Peyer's patch (tissue), 4 donors: ENCODE measurements at regions not wholly inside any gene's neighbourhood (a gene's known extent, or its start where the extent isn't known, plus 50 kb on each side); places are given as distances from the start of the nearest gene placed in this dataset.
A peak's percentile ranks its signal among the peaks of the same experiment; 100 is the strongest.

ENCODE experiments used
- DNase-seq, 3 donors: peaks; one replicate each; pipeline ENCODE4 v3.0.0-alpha.2; 2017 to 2019
- H3K27ac ChIP-seq, 4 donors: fragments of 200-600 bp; sonication (generic); one replicate each; pipeline ENCODE4 v1.5.1; 2016 to 2019
- H3K27me3 ChIP-seq, 2 donors: fragments of 200-600 bp; sonication (generic); one replicate each; pipeline ENCODE4 v1.5.1; 2019
- H3K36me3 ChIP-seq, 3 donors: fragments of 200-600 bp; sonication (generic); one replicate each; pipeline ENCODE4 v1.5.1; 2016 to 2019
- H3K4me1 ChIP-seq, 4 donors: fragments of 200-600 bp; sonication (generic); one replicate each; pipeline ENCODE4 v1.5.1; 2016 to 2019
- H3K4me3 ChIP-seq, 4 donors: fragments of 200-600 bp; sonication (generic); 1 replicate in 3 of 4; 2 replicates in 1 of 4; pipeline ENCODE4 v1.5.1; 2016 to 2019; ENCODE audit warnings: mild to moderate bottlenecking in 1 of 4
- H3K9me3 ChIP-seq, 4 donors: fragments of 200-600 bp; sonication (generic); one replicate each; pipeline ENCODE4 v1.5.1; 2016 to 2019; ENCODE audit warnings: mild to moderate bottlenecking in 1 of 4
- POLR2A ChIP-seq, 2 donors: fragments of 450-650 bp; IDR thresholded peaks; one replicate each; pipeline ENCODE4 v1.5.1; 2017; ENCODE audit warnings: antibody characterized with exemption in 2 of 2, mild to moderate bottlenecking in 2 of 2, moderate library complexity in 2 of 2
- TF ChIP-seq, protein P1 (sequence below), 6 experiments: fragments of 450-650 bp in 4 of 6; fragments of 200-600 bp in 2 of 6; sonication (generic) in 1 of 6; IDR thresholded peaks; one replicate each; pipeline ENCODE4 v1.5.1; 2017 to 2019; ENCODE audit warnings: antibody characterized with exemption in 6 of 6, mild to moderate bottlenecking in 3 of 6, moderate library complexity in 1 of 6

DNA sequence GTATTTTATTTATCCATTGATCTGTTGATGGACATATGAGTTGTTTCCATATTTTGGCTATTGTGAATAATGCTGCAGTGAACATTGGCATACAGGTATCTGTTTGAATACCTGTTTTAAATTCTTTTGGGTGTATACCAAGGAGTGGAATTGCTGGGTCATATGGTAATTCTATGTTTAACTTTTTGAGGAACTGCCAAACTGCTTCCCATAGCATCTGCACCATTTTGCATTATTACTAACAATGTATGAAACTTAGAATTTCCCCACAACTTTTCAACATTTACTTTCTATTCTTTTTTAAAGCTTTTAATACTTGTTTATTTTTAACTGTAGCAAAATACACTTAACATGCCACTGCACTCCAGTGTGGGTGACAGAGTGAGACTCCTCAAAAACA is 57.0 kb upstream of the MSN start:
- Histone ChIP-seq H3K4me1 (no peaks in the 10 kb centered on the region), H3K4me3 (no peak overlapping the region), H3K9me3 (no peaks in the 10 kb centered on the region), H3K27me3 (no peaks in the 10 kb centered on the region), H3K27ac (no peak overlapping the region), H3K36me3 (no peaks in the 10 kb centered on the region)
- DNase-seq = no peak
- TF ChIP-seq, protein P1, sequence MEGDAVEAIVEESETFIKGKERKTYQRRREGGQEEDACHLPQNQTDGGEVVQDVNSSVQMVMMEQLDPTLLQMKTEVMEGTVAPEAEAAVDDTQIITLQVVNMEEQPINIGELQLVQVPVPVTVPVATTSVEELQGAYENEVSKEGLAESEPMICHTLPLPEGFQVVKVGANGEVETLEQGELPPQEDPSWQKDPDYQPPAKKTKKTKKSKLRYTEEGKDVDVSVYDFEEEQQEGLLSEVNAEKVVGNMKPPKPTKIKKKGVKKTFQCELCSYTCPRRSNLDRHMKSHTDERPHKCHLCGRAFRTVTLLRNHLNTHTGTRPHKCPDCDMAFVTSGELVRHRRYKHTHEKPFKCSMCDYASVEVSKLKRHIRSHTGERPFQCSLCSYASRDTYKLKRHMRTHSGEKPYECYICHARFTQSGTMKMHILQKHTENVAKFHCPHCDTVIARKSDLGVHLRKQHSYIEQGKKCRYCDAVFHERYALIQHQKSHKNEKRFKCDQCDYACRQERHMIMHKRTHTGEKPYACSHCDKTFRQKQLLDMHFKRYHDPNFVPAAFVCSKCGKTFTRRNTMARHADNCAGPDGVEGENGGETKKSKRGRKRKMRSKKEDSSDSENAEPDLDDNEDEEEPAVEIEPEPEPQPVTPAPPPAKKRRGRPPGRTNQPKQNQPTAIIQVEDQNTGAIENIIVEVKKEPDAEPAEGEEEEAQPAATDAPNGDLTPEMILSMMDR (IDR thresholded peaks at IDR 0.05) = no peak
- TF ChIP-seq POLR2A (IDR thresholded peaks at IDR 0.05) = no peak

DNA sequence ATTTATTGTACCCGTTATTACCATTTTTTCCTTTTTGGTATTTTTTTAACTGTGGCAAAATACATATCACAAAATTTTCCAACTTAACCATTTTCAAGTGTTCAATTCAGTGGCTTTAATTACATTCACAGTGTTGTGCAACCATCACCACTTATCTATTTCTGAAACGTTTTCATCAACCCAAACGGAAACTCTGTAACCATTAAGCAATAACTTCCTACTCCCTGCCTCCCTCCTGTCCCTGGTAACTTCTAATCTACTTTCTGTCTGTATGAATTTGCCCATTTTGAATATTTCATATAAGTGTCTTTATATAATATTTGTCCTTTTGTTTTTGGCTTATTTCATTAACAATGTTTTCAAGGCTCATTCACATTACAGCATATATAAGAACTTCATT is 57.4 kb upstream of the MSN start:
- Histone ChIP-seq H3K4me3 (no peak overlapping the region), H3K9me3 (no peaks in the 10 kb centered on the region), H3K36me3 (no peaks in the 10 kb centered on the region), H3K27ac (no peak overlapping the region), H3K27me3 (no peaks in the 10 kb centered on the region), H3K4me1 (no peaks in the 10 kb centered on the region)
- TF ChIP-seq, protein P1 (IDR thresholded peaks at IDR 0.05) = no peak
- no peak for TF ChIP-seq POLR2A (IDR thresholded peaks at IDR 0.05)
- no peak for DNase-seq

DNA sequence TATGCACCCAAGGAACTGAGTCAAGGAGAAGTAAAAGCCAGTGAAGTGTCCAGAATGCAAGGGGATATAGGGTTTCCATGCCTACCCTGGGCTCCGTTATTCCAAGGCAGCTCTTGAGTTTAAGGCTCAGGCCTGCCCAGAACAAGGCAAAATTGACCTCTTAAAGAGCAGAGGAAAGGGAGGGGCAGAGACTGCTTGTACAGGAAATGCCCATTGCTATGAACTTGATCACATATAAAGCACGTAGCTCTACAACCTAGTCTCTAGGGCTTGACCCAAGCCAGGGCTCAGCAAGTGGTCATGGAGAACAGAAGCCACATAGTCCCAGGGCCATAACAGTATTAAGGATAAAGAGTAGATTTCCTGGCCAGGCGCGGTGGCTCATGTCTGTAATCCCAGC is 58.2 kb upstream of the MSN start:
- no peak for DNase-seq
- Histone ChIP-seq H3K36me3 (no peaks in the 10 kb centered on the region), H3K27me3 (no peaks in the 10 kb centered on the region), H3K9me3 (no peaks in the 10 kb centered on the region), H3K4me1 (no peaks in the 10 kb centered on the region), H3K4me3 (no peak overlapping the region), H3K27ac (no peak overlapping the region)
- TF ChIP-seq POLR2A (IDR thresholded peaks at IDR 0.05) = no peak
- TF ChIP-seq, protein P1 (IDR thresholded peaks at IDR 0.05) = no peak

DNA sequence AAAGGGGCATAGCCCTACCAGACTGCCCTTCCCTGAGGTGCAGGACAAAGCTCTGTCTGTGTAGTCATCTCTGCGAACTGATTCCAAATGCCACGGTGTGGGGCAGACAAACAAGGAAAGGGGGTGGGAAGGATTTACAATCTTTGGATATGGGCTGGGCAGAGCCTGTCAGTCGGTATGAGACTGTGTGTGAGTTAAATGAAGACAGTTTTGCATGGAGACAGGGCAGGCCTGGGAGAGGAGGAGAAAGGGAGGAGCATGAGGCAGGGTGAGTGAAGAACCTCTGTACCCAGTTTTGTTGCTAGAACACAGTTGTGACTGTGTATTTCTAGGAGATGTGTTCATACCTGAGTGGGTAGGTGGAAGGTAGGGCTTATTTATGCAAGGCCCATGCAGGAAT is 59.4 kb upstream of the MSN start:
- DNase-seq = no peak
- H3K27ac ChIP-seq = no peak overlapping the region
- no peaks in the 10 kb centered on the region for H3K9me3 ChIP-seq
- no peak for TF ChIP-seq POLR2A (IDR thresholded peaks at IDR 0.05)
- TF ChIP-seq, protein P1 (IDR thresholded peaks at IDR 0.05) = no peak
- H3K36me3 ChIP-seq = no peaks in the 10 kb centered on the region
- no peak overlapping the region for H3K4me3 ChIP-seq
- H3K27me3 ChIP-seq = no peaks in the 10 kb centered on the region
- H3K4me1 ChIP-seq = no peaks in the 10 kb centered on the region

DNA sequence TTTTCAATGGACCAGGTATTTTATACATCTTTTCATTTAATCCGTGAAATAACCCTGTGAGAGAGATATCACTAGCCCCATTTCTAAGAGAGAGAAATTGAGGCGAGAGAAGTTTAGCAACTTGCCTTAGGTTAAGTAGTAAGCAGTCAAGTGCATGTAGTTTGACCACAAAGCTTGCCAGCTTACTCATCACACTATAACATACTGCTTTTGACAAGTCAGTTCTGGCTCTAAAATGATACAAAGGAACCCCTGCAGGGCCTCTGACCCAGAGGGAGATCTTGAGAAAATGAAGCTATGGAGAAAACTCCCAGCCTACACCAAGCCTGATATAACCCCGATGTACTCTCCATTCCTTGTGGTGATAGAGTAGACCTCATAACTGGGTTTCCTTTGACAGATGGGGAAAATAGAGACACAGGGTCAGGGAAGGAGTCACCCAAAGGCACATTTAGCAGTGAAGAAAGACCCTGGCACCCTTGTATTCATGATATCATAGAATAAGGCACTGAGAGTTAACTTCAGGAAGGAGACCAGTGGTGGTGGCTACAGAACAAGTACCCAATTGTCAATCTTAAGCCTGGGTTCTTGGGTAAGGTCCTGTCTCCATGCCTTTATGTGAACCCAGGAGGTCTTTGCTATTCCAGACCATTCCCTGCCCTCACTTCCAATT is 60.2 kb upstream of the MSN start:
- TF ChIP-seq POLR2A (IDR thresholded peaks at IDR 0.05) = no peak
- TF ChIP-seq, protein P1 (IDR thresholded peaks at IDR 0.05) = no peak
- Histone ChIP-seq H3K36me3 (no peaks in the 10 kb centered on the region), H3K27me3 (no peaks in the 10 kb centered on the region), H3K4me3 (no peak overlapping the region), H3K9me3 (no peaks in the 10 kb centered on the region), H3K27ac (no peak overlapping the region), H3K4me1 (peaks cover 0 to 3% (median 0%) of the 10 kb centered on the region in 4 donors)
- DNase-seq = no peak

DNA sequence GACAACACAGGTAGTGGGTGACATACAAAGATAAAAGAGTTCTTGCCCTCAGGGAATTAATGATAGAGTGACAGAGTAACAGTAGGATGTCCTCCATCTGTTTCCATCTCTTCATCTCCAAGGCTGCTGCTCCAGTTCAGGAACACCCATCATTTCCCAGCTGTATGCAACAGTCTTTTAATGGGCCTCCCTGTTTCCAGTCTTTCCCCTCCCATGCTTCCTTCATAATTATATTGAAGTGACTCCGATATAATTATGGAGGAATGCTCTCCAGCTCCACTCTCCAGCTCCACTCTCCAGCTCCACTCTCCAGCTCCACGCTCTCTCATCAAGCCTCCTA is 65.3 kb upstream of the MSN start:
- Histone ChIP-seq H3K27me3 (no peaks in the 10 kb centered on the region), H3K9me3 (no peaks in the 10 kb centered on the region), H3K4me1 (peaks cover 0 to 9% (median 2%) of the 10 kb centered on the region in 4 donors), H3K27ac (peak overlapping the region; percentile 71 to 86 (median 79)), H3K36me3 (no peaks in the 10 kb centered on the region), H3K4me3 (no peak overlapping the region)
- TF ChIP-seq POLR2A (IDR thresholded peaks at IDR 0.05) = no peak
- TF ChIP-seq, protein P1 (IDR thresholded peaks at IDR 0.05) = no peak
- DNase-seq = no peak
